Cardiac fibroblast (primary cell): ENCODE measurements at regions not wholly inside any gene's neighbourhood (a gene's known extent, or its start where the extent isn't known, plus 50 kb on each side); places are given as distances from the start of the nearest gene placed in this dataset.

Source experiments
- DNase-seq, 2 donors: peaks; one replicate each; pipeline versions ENCODE4 v3.0.0 to v3.0.0-alpha.2; 2010; ENCODE audit warnings: low read depth in 2 of 2
- H3K4me3 ChIP-seq, 2 donors: replicated peaks in 1 of 2; 1 replicate in 1 of 2; 2 replicates in 1 of 2; pipeline ENCODE4 v1.5.1; 2011; ENCODE audit warnings: low read depth in 2 of 2, low read length in 2 of 2, mild to moderate bottlenecking in 2 of 2, moderate library complexity in 1 of 2
- TF ChIP-seq, protein P1 (sequence below): IDR thresholded peaks from one replicate; pipeline ENCODE4 v1.5.1; 2011; ENCODE audit warnings: low read depth, mild to moderate bottlenecking, low read length, inconsistent platforms

DNA sequence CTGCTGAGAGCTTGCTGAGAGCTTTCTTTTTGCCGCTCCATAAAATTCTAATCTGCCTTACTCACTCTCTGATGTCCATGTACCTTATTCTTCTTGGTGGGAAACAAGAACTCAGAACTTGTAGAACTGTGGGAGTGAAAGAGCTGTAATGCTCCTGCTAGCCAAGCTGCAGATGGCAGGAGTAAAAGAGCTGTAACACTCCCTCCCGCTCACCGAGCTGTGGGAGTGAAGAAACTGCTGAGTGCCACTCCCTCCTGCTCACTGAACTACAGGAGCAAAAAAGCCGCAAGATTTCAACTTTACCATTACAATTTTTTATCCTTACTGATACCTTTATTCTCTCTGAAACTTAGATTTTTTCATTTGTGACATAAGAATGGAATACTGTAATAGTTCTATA lies 199.1 kb downstream of the SI start:
- no peak for DNase-seq
- H3K4me3 ChIP-seq, result no peak overlapping the region
- TF ChIP-seq, protein P1, sequence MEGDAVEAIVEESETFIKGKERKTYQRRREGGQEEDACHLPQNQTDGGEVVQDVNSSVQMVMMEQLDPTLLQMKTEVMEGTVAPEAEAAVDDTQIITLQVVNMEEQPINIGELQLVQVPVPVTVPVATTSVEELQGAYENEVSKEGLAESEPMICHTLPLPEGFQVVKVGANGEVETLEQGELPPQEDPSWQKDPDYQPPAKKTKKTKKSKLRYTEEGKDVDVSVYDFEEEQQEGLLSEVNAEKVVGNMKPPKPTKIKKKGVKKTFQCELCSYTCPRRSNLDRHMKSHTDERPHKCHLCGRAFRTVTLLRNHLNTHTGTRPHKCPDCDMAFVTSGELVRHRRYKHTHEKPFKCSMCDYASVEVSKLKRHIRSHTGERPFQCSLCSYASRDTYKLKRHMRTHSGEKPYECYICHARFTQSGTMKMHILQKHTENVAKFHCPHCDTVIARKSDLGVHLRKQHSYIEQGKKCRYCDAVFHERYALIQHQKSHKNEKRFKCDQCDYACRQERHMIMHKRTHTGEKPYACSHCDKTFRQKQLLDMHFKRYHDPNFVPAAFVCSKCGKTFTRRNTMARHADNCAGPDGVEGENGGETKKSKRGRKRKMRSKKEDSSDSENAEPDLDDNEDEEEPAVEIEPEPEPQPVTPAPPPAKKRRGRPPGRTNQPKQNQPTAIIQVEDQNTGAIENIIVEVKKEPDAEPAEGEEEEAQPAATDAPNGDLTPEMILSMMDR, result no peak

GRCh38 chr3:164864454-164864853 lies 213.8 kb downstream of the SI start:
- no peak overlapping the region for H3K4me3 ChIP-seq
- no peak for DNase-seq
- TF ChIP-seq, protein P1, result no peak

DNA sequence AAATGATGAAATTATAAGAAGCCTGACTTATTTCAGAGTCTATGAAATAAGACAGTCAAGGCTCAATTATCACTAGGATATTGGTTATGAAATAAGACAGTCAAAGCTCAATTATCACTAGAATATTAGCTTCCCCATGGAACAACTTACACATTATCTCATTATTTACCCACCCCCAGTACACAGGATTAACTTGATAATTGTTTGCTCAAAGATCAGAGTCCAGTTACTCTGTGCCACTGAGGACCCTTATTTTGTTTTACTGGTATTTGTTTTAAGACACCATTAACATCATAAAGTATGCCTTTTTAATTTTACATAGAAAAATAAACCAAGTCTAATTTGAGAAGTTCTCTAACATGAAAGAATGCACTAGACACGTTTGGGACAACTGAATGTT lies 225.4 kb downstream of the SI start:
- TF ChIP-seq, protein P1, result no peak
- no peak overlapping the region for H3K4me3 ChIP-seq
- DNase-seq, result no peak

- no peak for DNase-seq
- H3K4me3 ChIP-seq, result no peak overlapping the region
- TF ChIP-seq, protein P1, result no peak
Observed at GRCh38 chr3:164851905-164852304, 226.4 kb downstream of the SI start.

DNA sequence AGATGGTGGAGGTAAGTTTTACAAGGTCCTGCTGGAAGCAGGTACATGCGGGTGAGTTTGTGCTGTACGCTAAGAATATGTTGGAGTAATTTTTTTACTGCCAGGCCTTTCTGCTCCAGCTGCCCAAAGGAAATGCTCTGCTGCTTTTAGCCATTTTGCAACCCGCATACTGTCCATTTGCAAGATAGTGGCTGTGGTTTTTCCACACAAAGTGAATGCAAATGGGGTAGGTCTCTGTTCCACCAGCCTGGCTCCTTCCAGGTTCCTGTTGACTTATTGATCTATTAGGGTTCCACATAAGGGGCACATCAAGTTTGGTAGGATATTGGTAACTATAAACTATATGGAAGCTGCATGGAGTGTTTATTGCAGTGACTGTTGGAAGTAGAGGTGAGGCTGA lies 227.1 kb downstream of the SI start:
- no peak overlapping the region for H3K4me3 ChIP-seq
- TF ChIP-seq, protein P1, result no peak

GRCh38 chr3:164848923-164849322 lies 229.4 kb downstream of the SI start:
- TF ChIP-seq, protein P1, result no peak
- no peak for DNase-seq
- H3K4me3 ChIP-seq, result no peak overlapping the region

More for the DNA sequence above, 227.1 kb downstream of the SI start:
- no peak for DNase-seq

GRCh38 chr3:164845739-164846138 lies 232.6 kb downstream of the SI start:
- H3K4me3 ChIP-seq, result no peak overlapping the region
- TF ChIP-seq, protein P1, result no peak
- DNase-seq, result no peak
